HG03354 (cell line): ENCODE measurements at regions not wholly inside any gene's neighbourhood (a gene's known extent, or its start where the extent isn't known, plus 50 kb on each side); places are given as distances from the start of the nearest gene placed in this dataset.

Experiments
- ATAC-seq: cut with Tn5 transposase; IDR thresholded peaks from one replicate; pipeline ENCODE4 v1.9.1; 2021; ENCODE audit warnings: mild to moderate bottlenecking; ENCODE audit not compliant: unreplicated experiment, poor library complexity, severe bottlenecking

DNA sequence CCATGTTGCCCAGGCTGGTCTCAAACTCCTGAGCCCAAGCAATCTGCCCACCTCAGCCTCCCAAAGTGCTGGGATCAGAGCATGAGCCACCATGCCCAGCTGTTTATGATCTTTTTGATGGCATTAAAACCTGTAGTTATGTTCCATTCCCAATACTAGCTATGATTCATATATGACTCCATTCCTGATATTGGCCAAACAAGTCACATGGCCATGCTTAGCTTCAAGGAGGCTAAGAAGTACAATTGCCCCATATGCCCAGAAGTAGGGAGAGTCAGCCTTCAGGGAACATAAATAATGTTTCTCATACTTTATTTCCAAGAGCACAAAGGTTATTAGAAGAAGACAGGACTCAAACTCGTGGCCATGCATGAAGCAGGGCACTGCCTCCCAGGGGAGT, 132.4 kb upstream of the RAB6C start:
- no peak for ATAC-seq

- no peak for ATAC-seq
Measured at GRCh38 chr2:129849559-129850160, 129.8 kb upstream of the RAB6C start.

DNA sequence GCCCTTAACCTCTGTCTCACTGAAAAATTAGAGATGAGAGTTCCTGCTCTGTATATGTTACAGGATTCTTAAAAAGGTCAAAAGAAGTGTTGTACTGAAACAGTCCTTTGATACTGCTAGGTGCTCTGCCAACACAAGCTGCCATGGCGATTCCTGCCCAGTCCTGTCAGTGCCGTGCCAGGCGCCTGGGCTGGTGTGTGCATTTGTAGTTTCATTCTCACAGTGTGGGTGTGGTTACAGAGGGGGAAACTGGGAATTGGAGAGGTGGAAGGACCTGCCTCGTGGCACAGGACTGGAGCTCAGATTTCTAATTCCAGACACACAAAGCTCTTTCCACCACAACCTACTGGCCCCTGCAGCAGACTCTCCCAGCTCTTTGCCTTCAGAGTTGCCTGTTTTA, 122.3 kb upstream of the RAB6C start:
- no peak for ATAC-seq

- no peak for ATAC-seq
Measured at GRCh38 chr2:129859175-129859574, 120.3 kb upstream of the RAB6C start.

GRCh38 chr2:129860088-129860487, 119.4 kb upstream of the RAB6C start:
- ATAC-seq, result no peak

DNA sequence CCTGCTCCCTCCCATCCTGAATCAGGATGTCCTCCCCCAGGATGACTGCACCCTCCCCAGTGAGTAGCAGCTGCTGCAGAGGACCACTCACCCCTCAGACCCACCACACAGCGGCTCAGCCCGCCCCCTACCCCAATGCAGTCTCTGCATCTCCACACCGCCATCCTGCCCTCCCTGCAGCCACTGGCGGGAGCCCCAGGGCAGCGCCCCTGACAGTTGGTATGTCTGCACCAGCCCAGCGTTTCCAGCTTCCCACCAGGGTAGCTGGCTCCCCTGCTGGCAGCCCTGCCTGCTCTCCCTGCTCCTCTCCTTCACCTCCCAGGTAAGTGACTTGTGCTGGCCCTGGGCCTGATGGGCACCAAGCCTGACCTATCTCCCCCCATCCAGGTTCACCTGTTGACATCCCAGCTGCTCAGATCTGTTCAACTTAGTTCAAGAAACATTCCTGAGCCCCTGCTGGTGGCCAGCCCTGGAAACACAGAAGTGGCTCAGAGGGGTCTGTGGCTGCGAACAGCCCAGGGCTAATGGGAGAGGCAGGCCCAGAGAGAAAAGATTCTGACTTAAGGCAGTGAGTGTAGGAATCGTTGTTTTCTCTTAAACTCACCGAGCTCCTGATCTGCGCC, 117.7 kb upstream of the RAB6C start:
- ATAC-seq, result no peak

- no peak for ATAC-seq
Measured at GRCh38 chr2:129862668-129863067, 116.8 kb upstream of the RAB6C start.

- no peak for ATAC-seq
Measured at GRCh38 chr2:129863350-129863749, 116.1 kb upstream of the RAB6C start.

DNA sequence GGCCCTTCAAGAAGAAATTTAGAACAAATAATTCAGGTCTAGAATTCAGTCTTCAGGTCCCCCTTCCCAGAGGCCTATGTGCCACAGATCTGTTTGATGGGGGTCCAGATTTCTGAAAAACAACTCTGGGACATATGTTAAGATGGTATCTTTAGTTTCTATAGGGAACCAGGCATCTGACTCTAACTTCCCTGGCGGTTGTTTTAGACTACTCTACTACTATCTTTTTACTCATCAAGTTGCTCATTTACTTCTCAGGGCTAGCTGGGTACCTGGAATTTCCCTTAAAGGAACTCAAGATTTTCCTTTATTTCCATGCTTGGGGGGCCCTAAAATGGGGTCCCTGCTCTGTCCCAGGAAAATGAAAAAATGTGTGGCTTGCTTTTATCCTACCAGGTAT, 114.7 kb upstream of the RAB6C start:
- peak; percentile 56 for ATAC-seq

DNA sequence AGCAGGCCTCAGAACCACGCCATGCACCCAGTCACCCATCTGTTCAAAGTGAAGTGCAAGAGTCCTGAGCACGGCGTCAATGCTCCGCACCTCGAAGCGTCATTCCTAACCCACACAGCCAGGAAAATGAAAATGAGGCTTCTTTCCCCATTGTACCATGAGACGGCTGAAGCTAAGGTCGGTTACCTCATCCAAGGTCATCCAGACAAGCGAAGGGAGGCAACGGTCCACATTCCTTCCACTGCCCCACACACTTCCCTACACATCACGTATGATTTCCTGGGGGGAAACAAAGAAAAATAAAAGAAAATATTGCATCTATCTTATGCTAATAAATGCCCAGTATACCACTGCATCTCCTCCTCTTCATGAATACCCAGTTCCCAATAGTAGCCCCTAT, 113.5 kb upstream of the RAB6C start:
- no peak for ATAC-seq

- no peak for ATAC-seq
Measured at GRCh38 chr2:129866391-129866790, 113.1 kb upstream of the RAB6C start.

DNA sequence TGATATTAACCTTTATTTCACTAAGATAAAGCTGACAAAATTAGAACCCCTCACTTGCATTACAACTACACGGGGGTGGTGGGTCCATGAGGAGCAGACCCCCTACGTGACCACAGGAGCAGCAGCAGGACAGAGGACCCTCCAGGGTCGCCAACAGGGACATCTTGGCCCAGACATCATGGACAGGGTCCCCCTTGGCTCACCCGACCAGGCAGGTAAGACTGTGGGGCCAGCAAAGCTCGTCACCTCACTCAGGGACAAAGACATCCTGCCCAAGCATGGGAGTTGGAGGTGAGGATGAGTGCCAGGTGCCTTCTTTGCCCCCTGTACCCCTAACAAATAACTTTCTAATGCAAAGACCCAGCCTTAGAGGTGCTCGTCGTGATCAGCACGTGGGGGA, 111.3 kb upstream of the RAB6C start:
- no peak for ATAC-seq

- ATAC-seq, result no peak
Measured at GRCh38 chr2:129870685-129871241, 108.7 kb upstream of the RAB6C start.

GRCh38 chr2:129872446-129872845, 107.0 kb upstream of the RAB6C start:
- no peak for ATAC-seq

DNA sequence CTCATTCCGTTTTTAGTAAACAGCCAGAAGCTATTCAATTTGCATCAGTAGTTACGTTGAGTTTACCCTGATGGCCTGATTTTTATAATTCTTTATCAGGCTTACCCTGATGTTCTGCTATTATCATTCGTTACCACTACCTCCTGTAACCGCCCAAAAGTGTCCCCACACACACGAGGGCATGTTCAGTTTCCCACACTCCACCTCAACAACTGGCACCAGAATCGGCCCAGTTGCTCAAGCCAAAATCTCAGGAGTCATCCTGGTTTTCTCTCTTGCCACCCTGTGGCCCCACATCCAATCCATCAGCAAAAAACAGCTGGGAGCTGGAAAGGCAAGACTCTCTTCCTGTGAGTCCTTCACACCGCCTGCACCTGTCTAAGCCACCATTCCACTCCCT, 102.9 kb upstream of the RAB6C start:
- ATAC-seq, result no peak

DNA sequence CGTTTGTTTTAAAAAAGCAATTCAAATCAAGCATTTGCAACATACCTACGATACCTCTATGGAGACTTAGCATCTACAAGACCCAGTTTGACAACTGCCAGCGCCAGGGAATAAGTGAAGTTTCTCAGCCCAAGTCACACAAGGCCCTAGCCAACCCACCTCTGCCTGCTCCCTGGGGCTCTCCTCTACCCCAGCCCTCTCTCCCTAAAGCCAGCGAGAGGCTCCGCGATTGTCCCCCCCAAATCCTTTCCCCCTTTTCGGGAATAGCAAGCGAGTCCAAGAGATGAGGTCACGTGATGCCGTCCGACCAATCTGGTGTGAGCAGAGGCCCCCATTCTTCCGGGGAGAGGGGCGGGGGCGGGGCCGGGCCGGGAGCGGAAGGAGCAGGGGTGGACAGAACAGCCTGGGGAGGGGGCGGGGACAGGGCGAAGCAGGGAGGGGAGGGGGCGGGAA, 102.2 kb upstream of the RAB6C start:
- peak; percentile 82 for ATAC-seq

GRCh38 chr2:129877795-129878775, 101.4 kb upstream of the RAB6C start:
- ATAC-seq, result peak; percentile 55

- no peak for ATAC-seq
Measured at GRCh38 chr2:129879614-129880180, 99.8 kb upstream of the RAB6C start.

DNA sequence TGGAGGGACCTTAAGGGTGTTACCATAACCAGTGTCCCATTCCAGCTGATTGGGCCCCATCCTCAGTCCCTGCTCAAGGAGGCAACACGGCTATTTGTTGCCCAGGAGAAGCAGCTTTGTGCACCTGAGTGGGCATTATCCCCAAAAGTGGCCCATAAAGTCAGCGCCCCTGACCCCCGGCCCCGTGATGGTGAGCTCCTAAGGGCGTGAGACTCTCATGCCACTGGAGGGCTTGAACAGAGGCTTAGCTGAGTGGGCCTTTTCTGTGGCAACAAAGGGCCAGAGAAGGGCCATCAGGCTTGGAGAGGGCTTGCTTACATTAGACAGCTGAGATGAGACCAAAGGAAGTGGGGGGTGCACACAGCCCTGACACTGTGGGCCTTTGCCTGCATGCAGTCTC, 99.2 kb upstream of the RAB6C start:
- ATAC-seq, result no peak

DNA sequence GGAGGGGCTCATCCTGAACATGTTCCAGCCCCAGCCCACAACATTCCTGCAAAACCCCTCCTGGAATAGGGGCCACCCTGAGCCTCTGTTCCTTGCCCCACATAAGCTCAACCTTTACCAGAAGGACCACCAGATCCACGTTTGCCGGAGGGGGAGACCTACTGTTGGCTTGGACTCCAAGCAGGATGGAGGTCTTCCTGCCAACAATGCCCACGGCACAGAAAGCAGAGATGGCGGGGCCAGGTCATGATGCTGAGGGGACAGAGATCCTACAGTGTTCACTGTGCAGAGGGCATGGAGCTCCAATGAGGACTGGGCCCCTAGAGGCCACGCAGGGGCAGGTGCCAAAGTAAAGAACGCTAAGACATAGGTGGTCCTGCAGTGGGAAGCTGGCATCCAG, 98.5 kb upstream of the RAB6C start:
- ATAC-seq, result no peak
